NCI-H2227 treated with DMSO at 0.1 percent for 48 hours (cell line): ENCODE measurements at regions not wholly inside any gene's neighbourhood (a gene's known extent, or its start where the extent isn't known, plus 50 kb on each side); places are given as distances from the start of the nearest gene placed in this dataset.

Experiments used
- DNase-seq: peaks from one replicate; lab custom pipeline; 2025; lab: John Stamatoyannopoulos, UW

DNA sequence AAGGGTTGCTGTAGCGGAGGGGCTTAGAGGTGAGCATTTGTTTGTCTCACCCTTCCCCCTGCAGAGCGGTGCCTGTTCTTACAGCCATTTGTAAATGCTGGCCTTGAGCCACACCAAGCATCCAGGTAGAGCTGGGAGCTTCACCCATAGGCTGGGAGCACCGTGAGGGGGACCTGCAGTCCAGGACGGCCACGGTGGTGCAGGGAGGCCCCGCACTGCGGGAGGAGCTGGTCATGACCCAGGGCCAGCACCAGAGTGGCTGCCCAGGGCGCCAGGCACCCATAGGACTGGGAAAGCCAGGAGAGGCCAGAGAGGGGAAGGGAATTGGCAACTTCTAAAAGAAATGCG is 197.3 kb upstream of the ADAMTS16 start:
- no peak for DNase-seq

- DNase-seq: no peak
Observed at GRCh38 chr5:4945296-4945695, 194.8 kb upstream of the ADAMTS16 start.

DNA sequence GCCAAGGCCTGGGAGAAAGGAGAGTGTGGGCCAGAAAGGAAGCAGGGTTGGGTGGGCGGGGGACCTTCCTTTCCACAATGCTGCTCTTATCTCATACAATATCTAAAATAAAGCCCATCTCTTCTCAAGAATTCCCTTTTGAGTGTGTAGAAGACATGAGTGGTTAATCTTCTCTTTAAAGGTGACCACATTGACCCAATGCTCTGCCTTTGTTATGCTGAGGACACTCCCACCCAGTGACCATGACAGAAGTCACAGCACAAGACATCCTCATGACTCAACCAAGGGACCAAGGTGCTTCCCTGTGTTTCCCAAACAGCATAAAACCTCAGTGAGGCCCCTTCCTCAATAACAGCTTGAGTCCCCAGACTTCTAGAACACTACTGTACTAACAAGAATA is 193.0 kb upstream of the ADAMTS16 start:
- no peak for DNase-seq

DNA sequence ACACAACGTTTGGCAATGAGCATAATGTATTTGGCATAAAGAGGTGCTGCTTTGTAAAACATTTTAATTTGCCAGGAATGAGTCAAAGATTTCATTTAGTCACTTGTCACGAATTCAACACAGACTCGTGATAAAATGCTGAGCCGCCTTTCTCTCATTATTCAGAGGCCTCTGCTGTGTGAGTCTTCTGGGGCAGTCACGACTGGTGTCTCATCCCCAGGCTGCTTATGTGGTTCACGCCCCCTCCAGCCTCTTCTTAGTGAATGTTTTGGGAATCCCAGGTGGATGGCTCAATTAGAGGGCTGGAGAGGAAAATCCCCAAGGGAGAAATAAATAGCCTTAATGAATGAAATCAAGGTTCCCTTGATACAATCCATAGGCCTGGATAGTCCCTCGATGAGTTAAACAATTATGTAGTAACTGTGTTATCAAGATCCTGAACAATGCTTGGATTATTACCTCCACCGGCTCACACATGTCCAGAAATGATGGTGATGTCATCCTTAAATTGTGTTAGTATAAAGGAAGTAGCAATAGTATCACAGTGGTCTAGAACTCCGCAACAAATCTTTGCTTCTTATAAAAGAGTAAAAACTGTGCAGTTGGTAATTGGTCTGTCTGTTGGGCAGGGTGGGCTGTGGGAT is 192.1 kb upstream of the ADAMTS16 start:
- no peak for DNase-seq

DNA sequence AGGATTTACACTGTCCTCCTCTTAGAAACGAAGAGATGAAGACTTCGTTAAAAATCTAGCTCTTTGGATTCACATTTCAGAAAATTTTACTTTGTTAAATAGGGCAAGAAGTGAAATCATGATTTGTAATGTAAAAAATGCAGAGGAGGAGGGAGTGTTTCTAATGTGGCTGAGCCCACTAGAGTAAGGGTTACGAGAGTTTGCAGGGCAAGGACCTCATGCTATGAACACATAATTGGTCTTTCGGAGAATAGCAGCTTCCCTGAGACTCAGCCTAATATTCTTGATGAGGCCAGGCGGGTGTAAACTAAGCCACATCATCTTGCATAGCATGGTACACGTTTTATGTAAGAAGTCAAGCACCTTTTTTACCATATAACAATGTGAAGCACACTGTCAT is 191.0 kb upstream of the ADAMTS16 start:
- DNase-seq: no peak

- no peak for DNase-seq
Observed at GRCh38 chr5:4953576-4953975, 186.6 kb upstream of the ADAMTS16 start.

DNA sequence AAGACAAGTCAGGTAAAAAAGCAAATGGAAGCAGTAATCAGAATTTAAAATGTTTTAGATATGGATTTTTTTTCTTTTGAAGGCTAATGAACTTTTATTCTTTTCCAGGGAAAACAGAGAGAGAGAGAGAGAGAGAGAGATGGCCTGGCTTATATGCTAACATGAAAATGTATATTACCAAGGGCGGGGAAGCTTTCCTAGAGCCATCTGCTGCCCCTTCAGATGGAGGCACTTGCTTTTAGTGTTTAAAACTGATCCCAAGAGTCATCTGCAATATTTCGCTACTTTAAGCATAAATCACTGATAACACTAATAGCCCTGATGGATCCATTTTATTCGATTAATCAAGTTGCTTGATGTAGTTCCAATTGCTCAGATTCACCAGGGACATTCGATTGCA is 186.1 kb upstream of the ADAMTS16 start:
- DNase-seq: no peak

GRCh38 chr5:4963265-4963664 is 176.9 kb upstream of the ADAMTS16 start:
- no peak for DNase-seq

DNA sequence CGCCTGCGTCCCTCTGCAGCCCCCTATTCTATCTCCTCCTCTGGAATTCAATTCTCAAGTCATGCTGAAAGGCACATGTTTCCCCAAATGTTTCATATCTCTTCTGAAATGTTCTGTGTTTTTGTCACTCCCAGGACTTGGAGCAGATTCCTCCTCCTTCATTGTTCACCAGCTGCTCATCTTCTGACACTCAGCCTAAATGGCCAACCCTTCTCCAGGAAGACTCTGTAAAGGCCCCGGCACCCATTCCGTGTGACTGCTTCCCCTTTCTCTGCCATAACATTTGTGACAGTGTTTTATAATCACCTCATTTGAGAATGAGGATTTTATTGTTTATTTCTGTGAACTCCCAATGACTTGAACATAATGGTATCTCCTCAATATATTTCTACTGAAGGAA is 170.8 kb upstream of the ADAMTS16 start:
- no peak for DNase-seq

GRCh38 chr5:4970171-4970570 is 170.0 kb upstream of the ADAMTS16 start:
- no peak for DNase-seq

DNA sequence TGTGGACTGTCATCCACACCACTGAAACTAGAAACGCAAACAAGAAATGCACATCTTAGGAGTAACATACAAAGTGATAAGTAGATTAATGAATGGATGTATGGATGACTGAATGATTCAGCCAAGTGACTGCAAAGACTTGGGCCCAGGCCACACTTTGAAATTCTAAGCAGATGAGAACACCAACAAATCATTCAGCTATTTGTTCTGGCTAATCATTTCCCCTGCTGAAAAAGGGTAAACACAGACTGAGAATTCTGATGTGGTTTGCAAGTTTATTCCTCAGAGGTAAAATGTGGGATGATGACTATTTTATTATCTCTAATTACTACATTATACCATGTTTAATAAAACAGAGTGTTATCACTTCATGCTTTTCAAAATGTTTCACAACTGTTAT is 163.2 kb upstream of the ADAMTS16 start:
- DNase-seq: no peak

DNA sequence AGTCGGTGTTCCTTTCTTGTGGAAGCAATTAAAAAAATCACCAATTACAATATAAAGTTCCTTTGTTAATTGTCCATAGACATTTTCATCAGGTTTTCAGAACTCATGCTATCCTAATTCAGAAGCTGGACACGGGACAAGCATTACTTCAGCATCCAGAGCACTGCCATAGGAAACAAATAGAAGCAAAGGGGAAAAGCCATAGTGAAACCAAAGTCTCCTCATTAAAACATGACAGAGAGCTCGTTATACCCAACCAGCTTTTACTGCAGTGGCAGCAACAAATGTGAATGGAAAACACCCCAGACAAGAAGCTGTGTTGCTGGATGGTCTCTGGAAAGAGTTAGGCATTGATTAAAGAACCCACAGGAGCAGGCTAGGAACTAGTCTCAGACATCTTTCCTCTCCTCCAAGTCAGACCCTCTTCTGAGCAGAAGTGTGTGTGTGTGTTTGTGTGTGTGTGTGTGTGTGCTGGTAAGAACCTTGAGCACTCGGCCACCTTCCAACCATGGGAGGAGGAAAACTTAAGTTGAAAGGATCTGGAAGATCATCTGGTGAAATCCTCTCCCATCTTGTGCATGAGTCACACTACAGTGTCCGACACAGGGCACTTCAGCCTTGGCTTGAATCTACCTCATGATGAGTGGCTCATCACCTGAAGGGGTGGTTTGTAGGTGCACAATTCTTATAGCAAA is 162.6 kb upstream of the ADAMTS16 start:
- DNase-seq: no peak

DNA sequence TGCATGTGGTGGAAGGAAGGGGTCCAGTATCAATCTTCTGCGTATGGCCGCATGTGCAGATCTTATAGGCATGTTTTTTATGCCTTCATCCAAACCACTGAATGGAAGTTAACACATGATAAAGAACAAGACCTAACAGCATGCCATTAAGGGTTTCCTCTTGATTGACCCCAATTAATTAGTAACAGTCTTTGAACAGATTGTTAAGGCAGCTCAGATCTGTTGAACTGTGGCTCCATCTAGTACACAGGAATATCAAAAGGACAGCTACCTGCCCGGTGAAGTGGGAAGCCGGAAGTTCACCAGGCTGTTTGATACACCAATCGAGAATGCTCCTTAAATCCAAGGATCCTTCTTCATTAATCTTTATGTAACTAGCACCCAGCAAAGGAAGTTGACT is 159.9 kb upstream of the ADAMTS16 start:
- no peak for DNase-seq

DNA sequence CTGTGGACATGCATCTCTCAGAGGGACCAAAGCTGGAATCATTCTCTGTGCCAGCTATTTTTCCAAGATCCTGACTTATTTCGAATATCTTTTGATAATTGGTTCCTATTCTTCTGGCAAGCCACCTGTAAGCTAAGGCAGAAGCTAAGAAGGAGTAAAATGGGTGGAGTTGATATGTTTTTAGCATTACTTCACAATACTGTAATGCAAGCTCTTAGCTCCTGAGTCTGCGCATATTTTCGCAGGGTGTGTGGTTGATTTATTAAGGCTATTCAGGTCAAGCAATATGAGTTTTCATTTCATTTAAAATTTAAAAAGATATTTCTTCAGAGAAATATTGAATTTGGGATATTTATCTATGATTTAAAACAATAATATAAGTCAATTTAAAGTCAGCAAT is 158.5 kb upstream of the ADAMTS16 start:
- no peak for DNase-seq

GRCh38 chr5:4983701-4984100 is 156.4 kb upstream of the ADAMTS16 start:
- no peak for DNase-seq

DNA sequence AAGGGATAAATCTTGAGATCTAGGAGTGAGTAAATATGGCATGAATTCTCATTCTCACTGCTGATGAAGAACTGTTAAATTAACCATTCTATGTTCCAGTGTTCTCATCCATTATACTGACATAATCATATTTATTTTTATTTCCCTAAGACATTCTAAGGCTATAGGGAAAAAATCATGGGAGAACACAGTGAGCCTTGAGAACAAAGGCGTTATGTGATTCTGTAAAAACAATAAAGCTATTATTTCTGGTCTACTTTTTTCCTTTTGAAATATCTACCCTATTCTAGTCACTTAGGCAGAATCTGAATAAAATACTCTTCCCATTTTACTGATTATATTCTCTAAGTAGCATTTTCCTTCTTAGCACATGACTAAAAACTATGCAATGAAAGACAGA is 155.7 kb upstream of the ADAMTS16 start:
- DNase-seq: no peak

DNA sequence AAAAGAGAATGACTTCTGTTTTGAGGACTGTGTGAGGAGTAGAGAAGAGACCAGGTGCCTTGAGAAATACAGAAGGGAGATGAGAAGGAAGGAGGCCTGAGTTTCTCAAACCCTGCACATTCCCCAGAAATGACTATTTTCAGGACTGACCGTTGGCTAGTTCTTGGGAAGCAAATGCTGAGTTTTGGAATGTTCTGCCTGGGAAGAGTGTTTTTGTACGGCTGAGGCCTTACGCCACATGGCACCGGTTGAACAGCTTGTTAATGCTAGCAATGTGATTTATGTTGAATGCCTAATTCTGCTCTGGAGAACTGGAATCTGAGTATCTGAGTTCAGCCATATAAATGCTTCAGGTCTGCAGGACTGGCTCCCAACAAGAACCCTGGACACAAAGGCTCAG is 152.7 kb upstream of the ADAMTS16 start:
- DNase-seq: no peak

GRCh38 chr5:4989118-4989517 is 151.0 kb upstream of the ADAMTS16 start:
- no peak for DNase-seq

- no peak for DNase-seq
Observed at GRCh38 chr5:4990017-4990416, 150.1 kb upstream of the ADAMTS16 start.

DNA sequence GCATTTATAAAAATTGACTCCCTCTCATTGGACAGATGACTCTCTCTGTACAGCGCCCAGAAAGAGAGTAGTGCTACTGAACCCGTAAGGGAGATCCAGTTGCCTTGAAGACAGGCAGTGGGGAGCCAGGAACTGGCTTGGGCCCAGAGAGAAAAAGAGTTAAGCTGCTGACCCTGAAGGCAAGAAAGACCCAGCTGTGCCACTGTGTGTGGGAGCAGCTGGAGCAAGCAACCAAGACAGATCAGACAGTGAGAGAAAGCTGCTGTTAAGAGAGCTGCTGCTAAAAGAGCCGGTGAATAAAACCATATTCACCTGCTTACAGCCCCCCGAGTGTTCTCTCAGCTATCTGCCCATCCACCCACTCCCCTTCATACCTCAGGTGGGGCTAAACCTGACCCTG is 149.7 kb upstream of the ADAMTS16 start:
- DNase-seq: no peak

GRCh38 chr5:4991925-4992324 is 148.2 kb upstream of the ADAMTS16 start:
- no peak for DNase-seq

GRCh38 chr5:4995014-4995413 is 145.1 kb upstream of the ADAMTS16 start:
- DNase-seq: no peak

GRCh38 chr5:5005353-5005752 is 134.8 kb upstream of the ADAMTS16 start:
- no peak for DNase-seq

DNA sequence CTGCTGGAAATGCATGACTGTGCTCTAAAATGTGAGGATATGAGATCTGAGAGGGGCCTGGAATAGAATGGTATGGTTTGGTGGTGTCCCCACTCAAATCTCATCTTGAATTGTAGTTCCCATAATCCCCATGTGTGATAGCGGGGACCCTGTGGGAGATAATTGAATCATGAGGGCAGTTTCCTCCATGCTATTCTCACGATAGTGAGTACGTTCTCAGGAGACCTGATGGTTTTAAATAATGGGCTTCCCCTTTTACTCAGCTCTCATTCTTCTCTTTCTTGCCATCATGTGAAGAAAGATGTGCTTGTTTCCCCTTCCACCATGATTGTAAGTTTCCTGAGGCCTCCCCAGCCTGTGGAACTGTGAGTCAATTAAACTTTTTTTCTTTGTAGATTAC is 133.6 kb upstream of the ADAMTS16 start:
- DNase-seq: no peak
